HUES6 (cell line): ENCODE measurements at regions not wholly inside any gene's neighbourhood (a gene's known extent, or its start where the extent isn't known, plus 50 kb on each side); places are given as distances from the start of the nearest gene placed in this dataset.

ENCODE experiments used
- H3K27ac ChIP-seq: 2 replicates; pipeline ENCODE4 v1.7.0; 2013; ENCODE audit warnings: low read depth, mild to moderate bottlenecking, low read length, inconsistent platforms
- H3K27me3 ChIP-seq: 2 replicates; pipeline ENCODE4 v1.6.1; 2013; ENCODE audit warnings: low read length; ENCODE audit not compliant: control insufficient read depth, insufficient read depth
- H3K36me3 ChIP-seq: 2 replicates; pipeline ENCODE4 v1.6.1; 2013; ENCODE audit warnings: low read length; ENCODE audit not compliant: control insufficient read depth, insufficient read depth
- H3K4me1 ChIP-seq: 2 replicates; pipeline ENCODE4 v1.6.1; 2013; ENCODE audit warnings: low read length; ENCODE audit not compliant: control insufficient read depth, insufficient read depth
- H3K4me3 ChIP-seq: 2 replicates; pipeline ENCODE4 v1.5.1; 2013; ENCODE audit warnings: low read depth, low read length
- H3K9ac ChIP-seq: one replicate; pipeline ENCODE4 v1.6.1; 2013; ENCODE audit warnings: mild to moderate bottlenecking, low read length
- H3K9me3 ChIP-seq: 2 replicates; pipeline ENCODE4 v1.6.1; 2013; ENCODE audit warnings: low read depth, low read length; ENCODE audit not compliant: control insufficient read depth, insufficient read depth

GRCh38 chr18:2425426-2426317 is 145.6 kb downstream of the METTL4 start:
- Histone ChIP-seq H3K27me3 (no peaks in the 10 kb centered on the region), H3K9ac (no peak overlapping the region), H3K36me3 (no peaks in the 10 kb centered on the region), H3K4me1 (no peaks in the 10 kb centered on the region), H3K4me3 (no peak overlapping the region), H3K27ac (no peak overlapping the region), H3K9me3 (peaks cover 8% of the 10 kb centered on the region)

GRCh38 chr18:2430191-2430590 is 141.1 kb downstream of the METTL4 start:
- peaks cover 8% of the 10 kb centered on the region for H3K9me3 ChIP-seq
- H3K9ac ChIP-seq = no peak overlapping the region
- H3K4me3 ChIP-seq = no peak overlapping the region
- H3K4me1 ChIP-seq = no peaks in the 10 kb centered on the region
- H3K36me3 ChIP-seq = no peaks in the 10 kb centered on the region
- no peak overlapping the region for H3K27ac ChIP-seq
- H3K27me3 ChIP-seq = no peaks in the 10 kb centered on the region

GRCh38 chr18:2431806-2432205 is 139.5 kb downstream of the METTL4 start:
- no peak overlapping the region for H3K9ac ChIP-seq
- no peaks in the 10 kb centered on the region for H3K36me3 ChIP-seq
- no peaks in the 10 kb centered on the region for H3K4me1 ChIP-seq
- H3K27ac ChIP-seq = no peak overlapping the region
- H3K4me3 ChIP-seq = no peak overlapping the region
- H3K9me3 ChIP-seq = peaks cover 6% of the 10 kb centered on the region
- H3K27me3 ChIP-seq = no peaks in the 10 kb centered on the region

DNA sequence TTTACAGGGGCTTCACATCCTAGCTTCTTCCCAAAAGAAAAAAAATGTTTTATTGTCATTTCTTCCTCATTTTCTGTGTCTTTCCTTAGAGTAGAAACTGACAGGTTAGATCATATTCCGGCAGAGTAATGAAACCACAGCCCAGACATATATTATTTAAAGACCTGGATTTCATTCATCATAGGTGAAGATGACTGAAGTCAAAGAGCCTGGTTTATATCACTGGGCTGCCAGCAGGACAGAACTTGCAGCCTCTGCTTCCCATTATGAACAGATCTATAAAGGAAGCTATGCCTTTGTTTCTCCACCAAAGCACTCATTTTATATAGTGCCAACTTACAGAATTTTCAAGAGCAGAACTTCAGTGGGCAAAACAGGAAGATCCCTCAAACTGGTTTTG is 137.9 kb downstream of the METTL4 start:
- Histone ChIP-seq H3K9ac (no peak overlapping the region), H3K4me3 (no peak overlapping the region), H3K27me3 (no peaks in the 10 kb centered on the region), H3K4me1 (no peaks in the 10 kb centered on the region), H3K36me3 (no peaks in the 10 kb centered on the region), H3K27ac (no peak overlapping the region), H3K9me3 (peaks cover 6% of the 10 kb centered on the region)

DNA sequence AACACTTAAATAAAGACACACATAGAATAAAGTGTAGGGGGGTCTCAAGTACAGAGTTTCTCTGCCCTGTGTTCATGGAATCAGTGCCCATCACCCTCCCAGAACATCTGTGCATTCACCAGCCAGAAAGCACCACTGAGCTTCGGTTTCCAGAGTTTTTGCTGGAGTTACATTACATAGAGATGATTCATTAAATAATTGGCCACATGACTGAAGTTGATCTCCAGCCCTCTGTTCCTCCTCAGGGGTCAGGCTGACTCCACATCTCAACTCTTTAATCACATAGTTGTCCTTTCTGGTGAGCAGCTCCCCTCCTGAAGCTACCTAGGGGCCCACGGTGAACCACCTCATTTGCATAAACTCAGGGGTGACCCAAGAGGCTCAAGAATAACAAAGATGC is 129.8 kb downstream of the METTL4 start:
- Histone ChIP-seq H3K36me3 (no peaks in the 10 kb centered on the region), H3K9me3 (peaks cover 7% of the 10 kb centered on the region), H3K27me3 (no peaks in the 10 kb centered on the region), H3K4me1 (no peaks in the 10 kb centered on the region), H3K4me3 (no peak overlapping the region), H3K9ac (no peak overlapping the region), H3K27ac (no peak overlapping the region)

GRCh38 chr18:2442006-2442405 is 129.3 kb downstream of the METTL4 start:
- H3K36me3 ChIP-seq = no peaks in the 10 kb centered on the region
- no peak overlapping the region for H3K27ac ChIP-seq
- no peaks in the 10 kb centered on the region for H3K27me3 ChIP-seq
- H3K4me3 ChIP-seq = no peak overlapping the region
- no peak overlapping the region for H3K9ac ChIP-seq
- peaks cover 7% of the 10 kb centered on the region for H3K9me3 ChIP-seq
- H3K4me1 ChIP-seq = no peaks in the 10 kb centered on the region

DNA sequence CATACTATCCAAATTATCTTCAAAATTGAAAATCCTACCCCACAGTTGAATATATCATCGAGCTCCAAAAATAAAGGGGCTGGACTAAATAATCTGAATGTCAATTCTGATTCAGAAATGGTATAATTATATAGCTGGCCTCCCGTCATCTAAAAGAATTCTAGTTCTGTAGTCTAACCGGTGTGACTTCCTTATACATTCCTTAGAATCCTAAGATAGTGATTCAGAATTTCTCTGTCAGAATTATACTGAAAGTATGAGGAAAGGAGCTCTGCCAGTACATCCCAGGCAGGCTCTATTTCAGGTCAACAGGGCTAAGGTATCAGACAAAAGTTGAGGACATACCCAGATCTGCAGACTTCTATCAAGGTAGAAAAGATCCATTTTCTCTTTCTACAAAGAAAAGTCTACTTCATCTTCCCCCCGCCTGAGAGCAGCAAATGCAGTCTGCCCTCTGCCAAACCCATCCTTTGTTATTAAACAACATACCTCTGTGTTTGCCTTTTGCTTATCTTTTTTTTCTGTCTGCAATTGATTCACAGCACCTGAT is 128.5 kb downstream of the METTL4 start:
- Histone ChIP-seq H3K9me3 (peaks cover 7% of the 10 kb centered on the region), H3K27me3 (no peaks in the 10 kb centered on the region), H3K36me3 (no peaks in the 10 kb centered on the region), H3K4me3 (no peak overlapping the region), H3K9ac (no peak overlapping the region), H3K4me1 (no peaks in the 10 kb centered on the region), H3K27ac (no peak overlapping the region)

GRCh38 chr18:2444201-2444875 is 127.0 kb downstream of the METTL4 start:
- H3K9ac ChIP-seq = no peak overlapping the region
- H3K9me3 ChIP-seq = peaks cover 7% of the 10 kb centered on the region
- no peaks in the 10 kb centered on the region for H3K36me3 ChIP-seq
- no peak overlapping the region for H3K27ac ChIP-seq
- H3K4me1 ChIP-seq = no peaks in the 10 kb centered on the region
- H3K27me3 ChIP-seq = no peaks in the 10 kb centered on the region
- no peak overlapping the region for H3K4me3 ChIP-seq

- Histone ChIP-seq H3K27ac (no peak overlapping the region), H3K4me3 (no peak overlapping the region), H3K4me1 (no peaks in the 10 kb centered on the region), H3K36me3 (no peaks in the 10 kb centered on the region), H3K9ac (no peak overlapping the region), H3K27me3 (no peaks in the 10 kb centered on the region), H3K9me3 (no peaks in the 10 kb centered on the region)
These were observed 122.6 kb downstream of the METTL4 start for GRCh38 chr18:2448565-2449151.

GRCh38 chr18:2451556-2451955 is 119.7 kb downstream of the METTL4 start:
- Histone ChIP-seq H3K27me3 (no peaks in the 10 kb centered on the region), H3K4me1 (no peaks in the 10 kb centered on the region), H3K36me3 (no peaks in the 10 kb centered on the region), H3K27ac (no peak overlapping the region), H3K9me3 (peaks cover 6% of the 10 kb centered on the region; the same call in 1 of the 2 replicates), H3K4me3 (no peak overlapping the region), H3K9ac (no peak overlapping the region)

- Histone ChIP-seq H3K9ac (no peak overlapping the region), H3K27me3 (no peaks in the 10 kb centered on the region), H3K9me3 (peaks cover 6% of the 10 kb centered on the region; the same call in 1 of the 2 replicates), H3K36me3 (no peaks in the 10 kb centered on the region), H3K4me1 (no peaks in the 10 kb centered on the region), H3K27ac (no peak overlapping the region), H3K4me3 (no peak overlapping the region)
These were observed 111.4 kb downstream of the METTL4 start for GRCh38 chr18:2459886-2460285.
